ENCODE measurements at regions not wholly inside any gene's neighbourhood (a gene's known extent, or its start where the extent isn't known, plus 50 kb on each side); places are given as distances from the start of the nearest gene placed in this dataset.

- Histone ChIP-seq H4K20me1 (ENCODE audit: insufficient read depth) (no peaks in the 10 kb centered on the region), H3K4me3 (replicated peaks in 1 of 2; ENCODE audit: low read depth in 1 of 2, low read length in 2 of 2) (no peak overlapping the region), H2AFZ (ENCODE audit: low read depth, low read length, poor library complexity, severe bottlenecking) (peak overlapping the region; percentile 64), H3K4me1 (ENCODE audit: control insufficient read depth in 1 of 2, insufficient read depth in 2 of 2, low read length in 2 of 2) (peaks cover 0 to 7% of the 10 kb centered on the region in 2 experiments; a peak in 2 of 4 replicates), H3K79me2 (ENCODE audit: insufficient read depth, low read length) (no peaks in the 10 kb centered on the region), H3K27ac (ENCODE audit: low read depth, low read length) (no peak overlapping the region), H3K9me2 (ENCODE audit: insufficient read depth) (no peaks in the 10 kb centered on the region), H3K9me3 (ENCODE audit: control insufficient read depth in 1 of 2, insufficient read depth in 1 of 2, low read depth in 1 of 2, low read length in 2 of 2) (no peaks in the 10 kb centered on the region), H3K9ac (ENCODE audit: low read length) (no peak overlapping the region), H3K4me2 (ENCODE audit: low read length) (no peak overlapping the region), H3K36me3 (ENCODE audit: control insufficient read depth in 1 of 2, insufficient read depth in 2 of 2, low read length in 2 of 2) (no peaks in the 10 kb centered on the region), H3K27me3 (ENCODE audit: insufficient read depth, low read length) (no peaks in the 10 kb centered on the region)
- POLR2A ChIA-PET = no interaction called here
- no peak for TF ChIP-seq SIN3A (IDR thresholded peaks at IDR 0.05; ENCODE audit: low read depth)
- TF ChIP-seq ZFX (IDR thresholded peaks at IDR 0.05) = no peak
- TF ChIP-seq CBX3 (IDR thresholded peaks at IDR 0.05; ENCODE audit: low read depth) = no peak
- TF ChIP-seq EZH2phosphoT487 (IDR thresholded peaks at IDR 0.05; ENCODE audit: borderline replicate concordance) = no peak
- TF ChIP-seq RAD21 (IDR thresholded peaks at IDR 0.05; ENCODE audit: low read depth) = no peak
- no peak for TF ChIP-seq SP1 (IDR thresholded peaks at IDR 0.05; ENCODE audit: low read depth)
- TF ChIP-seq POLR2AphosphoS5 (IDR thresholded peaks at IDR 0.05; ENCODE audit: low read depth, low read length) = no peak
- TF ChIP-seq ATF3 (IDR thresholded peaks at IDR 0.05) = no peak
- intact Hi-C loops (cut with micrococcal nuclease) = no loop called here
- DNase-seq (ENCODE audit: low read depth, low spot score) (no peak), ATAC-seq (no peak)
- RAD21 ChIA-PET (ENCODE audit: low non-redundant PET in 1 of 2, low total read pairs in 2 of 2, uncharacterized antibody in 2 of 2, unreplicated experiment in 2 of 2) = no interaction called here
- BruUV-seq (replicated peaks) = no TSS peak
- CTCF ChIA-PET = no interaction called here
Measured at GRCh38 chr2:189933041-189933440, 129.5 kb downstream of the MSTN start.

GRCh38 chr2:189927823-189928222, 134.7 kb downstream of the MSTN start:
- no peaks in the 10 kb centered on the region for H3K79me2 ChIP-seq (ENCODE audit: insufficient read depth, low read length)
- no TSS peak for BruUV-seq (replicated peaks)
- H3K27me3 ChIP-seq (ENCODE audit: insufficient read depth, low read length) = no peaks in the 10 kb centered on the region
- POLR2A ChIA-PET = no interaction called here
- H3K4me3 ChIP-seq (replicated peaks in 1 of 2; ENCODE audit: low read depth in 1 of 2, low read length in 2 of 2) = no peak overlapping the region
- H3K27ac ChIP-seq (ENCODE audit: low read depth, low read length) = no peak overlapping the region
- H3K36me3 ChIP-seq (ENCODE audit: control insufficient read depth in 1 of 2, insufficient read depth in 2 of 2, low read length in 2 of 2) = no peaks in the 10 kb centered on the region
- no peaks in the 10 kb centered on the region for H3K9me3 ChIP-seq (ENCODE audit: control insufficient read depth in 1 of 2, insufficient read depth in 1 of 2, low read depth in 1 of 2, low read length in 2 of 2)
- DNase-seq (ENCODE audit: low read depth, low spot score) (no peak), ATAC-seq (no peak)
- no peaks in the 10 kb centered on the region for H4K20me1 ChIP-seq (ENCODE audit: insufficient read depth)
- intact Hi-C loops (cut with micrococcal nuclease) = no loop called here
- TF ChIP-seq CEBPB (IDR thresholded peaks at IDR 0.05; ENCODE audit: low read depth) = peak; percentile 86
- TF ChIP-seq ELF1 (IDR thresholded peaks at IDR 0.05; ENCODE audit: borderline replicate concordance, low read depth) = no peak
- RAD21 ChIA-PET (ENCODE audit: low non-redundant PET in 1 of 2, low total read pairs in 2 of 2, uncharacterized antibody in 2 of 2, unreplicated experiment in 2 of 2) = no interaction called here
- peak overlapping the region; percentile 45 for H2AFZ ChIP-seq (ENCODE audit: low read depth, low read length, poor library complexity, severe bottlenecking)
- no peaks in the 10 kb centered on the region for H3K4me1 ChIP-seq (ENCODE audit: control insufficient read depth in 1 of 2, insufficient read depth in 2 of 2, low read length in 2 of 2)
- no peak overlapping the region for H3K4me2 ChIP-seq (ENCODE audit: low read length)
- H3K9me2 ChIP-seq (ENCODE audit: insufficient read depth) = no peaks in the 10 kb centered on the region
- CTCF ChIA-PET = no interaction called here
- no peak overlapping the region for H3K9ac ChIP-seq (ENCODE audit: low read length)

All from HCT116 (cell line).